Gastrocnemius medialis (tissue), 4 donors: ENCODE measurements at regions not wholly inside any gene's neighbourhood (a gene's known extent, or its start where the extent isn't known, plus 50 kb on each side); places are given as distances from the start of the nearest gene placed in this dataset.

Experiments
- CTCF ChIP-seq, 5 experiments: fragments of 450-650 bp in 3 of 5; fragments of 200-600 bp in 2 of 5; sonication (generic) in 2 of 5; IDR thresholded peaks in 4 of 5; conservative IDR thresholded peaks in 1 of 5; 1 replicate in 4 of 5; 2 replicates in 1 of 5; pipeline ENCODE4 v1.5.1; 2016 to 2019; ENCODE audit warnings: antibody characterized with exemption in 5 of 5, mild to moderate bottlenecking in 3 of 5, moderate library complexity in 3 of 5
- POLR2A ChIP-seq, 2 donors: fragments of 450-650 bp; IDR thresholded peaks; one replicate each; pipeline ENCODE4 v1.6.1; 2017; ENCODE audit warnings: antibody characterized with exemption in 2 of 2, mild to moderate bottlenecking in 2 of 2, moderate library complexity in 2 of 2

- TF ChIP-seq POLR2A (IDR thresholded peaks at IDR 0.05), result no peak
- TF ChIP-seq CTCF (IDR thresholded peaks at IDR 0.05 in 4 of 5, conservative IDR thresholded peaks at IDR 0.05 in 1 of 5), result no peak
Observed at GRCh38 chr2:57434441-57434840, 612.2 kb upstream of the VRK2 start.
